ENCODE measurements at regions not wholly inside any gene's neighbourhood (a gene's known extent, or its start where the extent isn't known, plus 50 kb on each side); places are given as distances from the start of the nearest gene placed in this dataset.
A peak's percentile ranks its signal among the peaks of the same experiment; 100 is the strongest.

- no peaks in the 10 kb centered on the region for H3K36me3 ChIP-seq (ENCODE audit: control insufficient read depth, low read length)
- no peaks in the 10 kb centered on the region for H3F3A ChIP-seq (ENCODE audit: control insufficient read depth, insufficient read depth)
- no peaks in the 10 kb centered on the region for H3K27me3 ChIP-seq (ENCODE audit: control insufficient read depth, low read length)
- no peaks in the 10 kb centered on the region for H3K79me2 ChIP-seq (ENCODE audit: control insufficient read depth, low read length)
- H4K20me1 ChIP-seq (ENCODE audit: control insufficient read depth, insufficient read depth, low read depth, low read length): no peaks in the 10 kb centered on the region
- no peak overlapping the region for H3K27ac ChIP-seq (ENCODE audit: low read depth, low read length)
- H3K4me2 ChIP-seq (ENCODE audit: low read length): no peak overlapping the region
- TF ChIP-seq EZH2phosphoT487 (IDR thresholded peaks at IDR 0.05; ENCODE audit: borderline replicate concordance, low read length): no peak
- TF ChIP-seq CTCF (IDR thresholded peaks at IDR 0.05; ENCODE audit: low read depth, low read length, poor library complexity, severe bottlenecking): peak; percentile 58
- no peaks in the 10 kb centered on the region for H3K9me2 ChIP-seq (replicated peaks; ENCODE audit: control insufficient read depth, low read length)
- H3K4me3 ChIP-seq (ENCODE audit: low read length): no peak overlapping the region
- no peaks in the 10 kb centered on the region for H3K4me1 ChIP-seq (ENCODE audit: control insufficient read depth, low read length)
- no peaks in the 10 kb centered on the region for H3K9me3 ChIP-seq (ENCODE audit: control insufficient read depth, insufficient read depth, low read length)
These were observed 337.5 kb downstream of the CDH9 start for GRCh38 chr5:26700759-26701384.

- Histone ChIP-seq H3K27ac (ENCODE audit: low read depth, low read length) (no peak overlapping the region), H3K9me3 (ENCODE audit: control insufficient read depth, insufficient read depth, low read length) (no peaks in the 10 kb centered on the region), H3K27me3 (ENCODE audit: control insufficient read depth, low read length) (no peaks in the 10 kb centered on the region), H3K79me2 (ENCODE audit: control insufficient read depth, low read length) (no peaks in the 10 kb centered on the region), H3K4me2 (ENCODE audit: low read length) (no peak overlapping the region), H3K9me2 (replicated peaks; ENCODE audit: control insufficient read depth, low read length) (no peaks in the 10 kb centered on the region), H3K4me3 (ENCODE audit: low read length) (no peak overlapping the region), H4K20me1 (ENCODE audit: control insufficient read depth, insufficient read depth, low read depth, low read length) (no peaks in the 10 kb centered on the region), H3K36me3 (ENCODE audit: control insufficient read depth, low read length) (no peaks in the 10 kb centered on the region), H3F3A (ENCODE audit: control insufficient read depth, insufficient read depth) (no peaks in the 10 kb centered on the region), H3K4me1 (ENCODE audit: control insufficient read depth, low read length) (no peaks in the 10 kb centered on the region)
- TF ChIP-seq EZH2phosphoT487 (IDR thresholded peaks at IDR 0.05; ENCODE audit: borderline replicate concordance, low read length) (no peak), CTCF (IDR thresholded peaks at IDR 0.05; ENCODE audit: low read depth, low read length, poor library complexity, severe bottlenecking) (no peak)
These were observed 345.4 kb downstream of the CDH9 start for GRCh38 chr5:26692952-26693351.

- Histone ChIP-seq H3K27me3 (ENCODE audit: control insufficient read depth, low read length) (no peaks in the 10 kb centered on the region), H3K4me1 (ENCODE audit: control insufficient read depth, low read length) (no peaks in the 10 kb centered on the region), H3K36me3 (ENCODE audit: control insufficient read depth, low read length) (no peaks in the 10 kb centered on the region), H4K20me1 (ENCODE audit: control insufficient read depth, insufficient read depth, low read depth, low read length) (no peaks in the 10 kb centered on the region), H3K4me2 (ENCODE audit: low read length) (no peak overlapping the region), H3K4me3 (ENCODE audit: low read length) (no peak overlapping the region), H3K27ac (ENCODE audit: low read depth, low read length) (no peak overlapping the region), H3F3A (ENCODE audit: control insufficient read depth, insufficient read depth) (no peaks in the 10 kb centered on the region), H3K9me3 (ENCODE audit: control insufficient read depth, insufficient read depth, low read length) (no peaks in the 10 kb centered on the region), H3K79me2 (ENCODE audit: control insufficient read depth, low read length) (no peaks in the 10 kb centered on the region), H3K9me2 (replicated peaks; ENCODE audit: control insufficient read depth, low read length) (no peaks in the 10 kb centered on the region)
- TF ChIP-seq EZH2phosphoT487 (IDR thresholded peaks at IDR 0.05; ENCODE audit: borderline replicate concordance, low read length) (no peak), CTCF (IDR thresholded peaks at IDR 0.05; ENCODE audit: low read depth, low read length, poor library complexity, severe bottlenecking) (no peak)
These were observed 346.9 kb downstream of the CDH9 start for GRCh38 chr5:26691486-26691885.

All from DOHH2 (cell line).